Karpas-422 (cell line): ENCODE measurements at regions not wholly inside any gene's neighbourhood (a gene's known extent, or its start where the extent isn't known, plus 50 kb on each side); places are given as distances from the start of the nearest gene placed in this dataset.

Experiments used
- DNase-seq: peaks from one replicate; pipeline ENCODE4 v3.0.0-alpha.2; 2015
- H2AFZ ChIP-seq: fragments of 200-600 bp; sonication (generic); 2 replicates; pipeline ENCODE4 v1.6.1; 2014; ENCODE audit warnings: antibody characterized with exemption, low read length, mixed read lengths
- H3K27ac ChIP-seq: fragments of 200-600 bp; sonication (generic); 2 replicates; pipeline ENCODE4 v1.5.1; 2014; ENCODE audit warnings: mild to moderate bottlenecking, low read length, moderate library complexity
- H3K27me3 ChIP-seq: fragments of 200-600 bp; sonication (generic); 2 replicates; pipeline ENCODE4 v1.6.1; 2014; ENCODE audit warnings: low read length, mixed read lengths
- H3K36me3 ChIP-seq: fragments of 200-600 bp; sonication (generic); 2 replicates; pipeline ENCODE4 v1.6.1; 2014; ENCODE audit warnings: low read length, mixed read lengths; ENCODE audit not compliant: insufficient read depth
- H3K4me1 ChIP-seq: fragments of 200-600 bp; sonication (generic); 2 replicates; pipeline ENCODE4 v1.6.1; 2014; ENCODE audit warnings: mild to moderate bottlenecking, low read length, mixed read lengths
- H3K4me2 ChIP-seq: fragments of 200-600 bp; sonication (generic); 2 replicates; pipeline ENCODE4 v1.6.1; 2014; ENCODE audit warnings: low read length, low read depth, mild to moderate bottlenecking; ENCODE audit not compliant: poor library complexity, severe bottlenecking
- H3K4me3 ChIP-seq: fragments of 200-600 bp; sonication (generic); 2 replicates; pipeline ENCODE4 v1.5.1; 2014; ENCODE audit warnings: mild to moderate bottlenecking, antibody characterized with exemption, low read length, mixed read lengths
- H3K79me2 ChIP-seq: fragments of 200-600 bp; sonication (generic); 2 replicates; pipeline ENCODE4 v1.6.1; 2014; ENCODE audit warnings: mild to moderate bottlenecking, low read length, mixed read lengths
- H3K9ac ChIP-seq: fragments of 200-600 bp; sonication (generic); 2 replicates; pipeline ENCODE4 v1.6.0; 2014; ENCODE audit warnings: low read length
- H3K9me2 ChIP-seq: fragments of 200-600 bp; sonication (generic), shearing (Covaris generic); replicated peaks from 2 replicates; pipeline ENCODE4 v1.6.0; 2014; ENCODE audit warnings: mild to moderate bottlenecking, low read length, moderate library complexity; ENCODE audit not compliant: insufficient read depth
- H3K9me3 ChIP-seq: fragments of 300-700, 200-600 bp; sonication (generic); 2 replicates; pipeline ENCODE4 v1.6.1; 2014; ENCODE audit warnings: low read length, mixed read lengths
- H4K20me1 ChIP-seq: fragments of 200-600 bp; sonication (generic); 2 replicates; pipeline ENCODE4 v1.6.1; 2014; ENCODE audit warnings: mild to moderate bottlenecking, antibody characterized with exemption, low read length, low read depth; ENCODE audit not compliant: insufficient read depth

DNA sequence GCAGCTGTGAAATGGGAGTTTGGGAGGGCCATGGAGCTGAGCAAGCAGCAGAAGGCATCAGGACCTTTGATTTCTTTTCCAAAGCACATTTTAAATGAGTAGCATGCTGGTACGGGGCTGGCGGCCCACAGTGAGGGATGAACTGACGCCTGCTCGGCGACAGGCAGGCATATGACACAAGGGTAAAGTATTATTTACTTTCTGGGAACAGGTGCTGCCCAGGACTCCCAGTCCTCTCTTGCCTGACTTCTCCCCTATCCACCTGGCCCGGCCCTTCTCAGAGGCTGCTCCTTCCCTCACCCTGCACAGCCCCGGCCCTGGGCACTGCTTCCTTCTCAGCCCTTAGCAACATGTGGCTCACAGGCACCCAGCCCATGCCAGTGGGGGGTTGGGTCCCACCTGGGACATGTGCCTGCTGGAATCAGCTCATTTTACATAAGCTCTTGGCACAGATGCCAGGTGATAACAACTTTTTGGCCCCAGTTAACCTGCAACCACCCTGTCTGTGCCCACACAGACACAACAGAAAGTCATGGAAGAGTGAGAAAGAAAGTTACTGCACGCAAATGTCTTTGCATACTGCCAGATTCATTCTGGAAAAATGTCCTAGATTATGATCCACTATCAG is 112.3 kb upstream of the GADD45A start:
- H4K20me1 ChIP-seq = no peaks in the 10 kb centered on the region
- H3K9me3 ChIP-seq = no peaks in the 10 kb centered on the region

GRCh38 chr1:67573311-67573872 is 111.6 kb upstream of the GADD45A start:
- Histone ChIP-seq H3K9me2 (no peaks in the 10 kb centered on the region), H3K4me1 (no peaks in the 10 kb centered on the region), H2AFZ (no peak overlapping the region), H3K27me3 (no peaks in the 10 kb centered on the region), H3K79me2 (no peaks in the 10 kb centered on the region), H3K9ac (no peak overlapping the region), H4K20me1 (no peaks in the 10 kb centered on the region), H3K36me3 (no peaks in the 10 kb centered on the region), H3K4me3 (no peak overlapping the region), H3K27ac (no peak overlapping the region), H3K4me2 (no peak overlapping the region), H3K9me3 (no peaks in the 10 kb centered on the region)
- peak; percentile 19 for DNase-seq

More for the DNA sequence above, 112.3 kb upstream of the GADD45A start:
- H3K4me3 ChIP-seq = no peak overlapping the region
- no peak overlapping the region for H3K27ac ChIP-seq
- no peak overlapping the region for H2AFZ ChIP-seq
- no peaks in the 10 kb centered on the region for H3K79me2 ChIP-seq
- DNase-seq = peak; percentile 31
- no peaks in the 10 kb centered on the region for H3K27me3 ChIP-seq
- no peak overlapping the region for H3K9ac ChIP-seq
- H3K36me3 ChIP-seq = no peaks in the 10 kb centered on the region
- H3K4me1 ChIP-seq = no peaks in the 10 kb centered on the region
- H3K4me2 ChIP-seq = no peak overlapping the region
- no peaks in the 10 kb centered on the region for H3K9me2 ChIP-seq

- Histone ChIP-seq H3K36me3 (no peaks in the 10 kb centered on the region), H3K27ac (no peak overlapping the region), H3K4me3 (no peak overlapping the region), H3K9me3 (no peaks in the 10 kb centered on the region), H4K20me1 (no peaks in the 10 kb centered on the region), H2AFZ (no peak overlapping the region), H3K4me2 (no peak overlapping the region), H3K79me2 (no peaks in the 10 kb centered on the region), H3K27me3 (no peaks in the 10 kb centered on the region), H3K9me2 (no peaks in the 10 kb centered on the region), H3K9ac (no peak overlapping the region), H3K4me1 (no peaks in the 10 kb centered on the region)
- no peak for DNase-seq
Measured at GRCh38 chr1:67574221-67574620, 110.8 kb upstream of the GADD45A start.

DNA sequence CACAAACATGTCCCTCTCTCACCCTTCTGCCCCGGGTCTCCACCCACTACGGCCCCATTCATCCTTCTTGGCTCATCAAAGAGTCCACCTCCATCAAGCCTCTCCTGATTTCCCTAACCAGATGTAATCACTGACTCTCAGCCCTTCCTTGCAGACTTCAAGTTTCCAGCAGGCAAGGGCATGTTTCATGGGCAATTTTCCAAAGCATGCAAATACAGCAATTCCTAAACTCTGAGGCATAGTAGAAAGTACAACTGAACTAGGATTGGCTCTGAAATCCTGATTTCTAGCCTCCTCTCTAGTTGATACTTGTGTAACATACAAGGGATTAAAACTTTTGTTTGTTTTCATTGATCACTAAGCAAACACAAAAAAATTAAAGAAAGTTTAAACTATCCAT is 109.1 kb upstream of the GADD45A start:
- H3K4me1 ChIP-seq = no peaks in the 10 kb centered on the region
- no peaks in the 10 kb centered on the region for H3K79me2 ChIP-seq
- no peaks in the 10 kb centered on the region for H3K9me3 ChIP-seq
- no peaks in the 10 kb centered on the region for H3K36me3 ChIP-seq
- H3K4me3 ChIP-seq = no peak overlapping the region
- H3K4me2 ChIP-seq = no peak overlapping the region
- no peak for DNase-seq
- H3K9ac ChIP-seq = no peak overlapping the region
- no peaks in the 10 kb centered on the region for H3K27me3 ChIP-seq
- H3K9me2 ChIP-seq = no peaks in the 10 kb centered on the region
- no peaks in the 10 kb centered on the region for H4K20me1 ChIP-seq
- no peak overlapping the region for H2AFZ ChIP-seq
- no peak overlapping the region for H3K27ac ChIP-seq

DNA sequence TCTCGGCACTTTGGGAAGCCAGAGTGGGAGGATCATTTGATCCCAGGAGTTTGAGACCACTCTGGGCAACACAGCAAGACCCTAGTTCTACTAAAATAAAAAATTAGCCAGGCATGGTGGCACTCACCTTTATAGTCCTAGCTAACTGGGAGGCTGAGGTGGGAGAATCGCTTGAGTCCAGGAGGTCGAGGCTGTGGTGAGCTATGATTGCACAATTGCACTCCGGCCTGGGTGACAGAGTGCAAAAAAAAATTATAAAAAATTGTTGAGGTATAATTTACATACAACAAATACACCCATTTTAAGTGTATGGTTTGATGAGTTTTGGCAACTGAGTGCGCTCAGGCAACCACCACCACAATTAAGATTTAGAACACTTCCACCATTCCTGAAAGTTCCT is 108.5 kb upstream of the GADD45A start:
- Histone ChIP-seq H3K4me3 (no peak overlapping the region), H3K9me2 (no peaks in the 10 kb centered on the region), H3K4me1 (no peaks in the 10 kb centered on the region), H2AFZ (no peak overlapping the region), H4K20me1 (no peaks in the 10 kb centered on the region), H3K36me3 (no peaks in the 10 kb centered on the region), H3K9ac (no peak overlapping the region), H3K79me2 (no peaks in the 10 kb centered on the region), H3K27me3 (no peaks in the 10 kb centered on the region), H3K4me2 (no peak overlapping the region), H3K9me3 (no peaks in the 10 kb centered on the region), H3K27ac (no peak overlapping the region)
- no peak for DNase-seq

DNA sequence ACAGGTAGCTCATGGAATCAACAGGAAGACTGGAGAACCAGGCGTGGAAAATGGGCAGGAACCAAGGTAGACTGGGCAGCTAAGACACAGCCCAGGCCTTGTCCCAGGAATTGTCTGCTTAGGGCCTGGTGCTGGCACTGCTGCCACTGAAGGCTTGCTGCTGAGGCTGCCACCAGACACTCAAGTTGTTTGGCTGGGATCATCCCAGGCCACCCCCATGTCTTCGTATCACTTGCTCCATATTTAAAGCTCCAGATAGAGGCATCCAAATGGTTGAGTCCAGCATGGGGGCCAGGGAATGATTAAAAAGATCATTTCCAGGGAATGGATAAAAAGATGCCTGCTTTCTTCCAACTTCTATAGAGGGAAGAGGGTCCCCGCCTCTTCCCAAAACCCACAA is 107.4 kb upstream of the GADD45A start:
- Histone ChIP-seq H3K4me2 (no peak overlapping the region), H3K4me3 (no peak overlapping the region), H3K27me3 (no peaks in the 10 kb centered on the region), H3K9ac (no peak overlapping the region), H3K79me2 (no peaks in the 10 kb centered on the region), H3K9me3 (no peaks in the 10 kb centered on the region), H4K20me1 (no peaks in the 10 kb centered on the region), H2AFZ (no peak overlapping the region), H3K4me1 (no peaks in the 10 kb centered on the region), H3K9me2 (no peaks in the 10 kb centered on the region), H3K36me3 (no peaks in the 10 kb centered on the region), H3K27ac (no peak overlapping the region)
- DNase-seq = no peak

- no peaks in the 10 kb centered on the region for H3K4me1 ChIP-seq
- no peaks in the 10 kb centered on the region for H4K20me1 ChIP-seq
- no peak overlapping the region for H2AFZ ChIP-seq
- H3K27me3 ChIP-seq = no peaks in the 10 kb centered on the region
- H3K9me2 ChIP-seq = no peaks in the 10 kb centered on the region
- H3K27ac ChIP-seq = no peak overlapping the region
- H3K36me3 ChIP-seq = no peaks in the 10 kb centered on the region
- no peaks in the 10 kb centered on the region for H3K9me3 ChIP-seq
- no peak for DNase-seq
- no peak overlapping the region for H3K9ac ChIP-seq
- no peak overlapping the region for H3K4me2 ChIP-seq
- H3K79me2 ChIP-seq = no peaks in the 10 kb centered on the region
- H3K4me3 ChIP-seq = no peak overlapping the region
Measured at GRCh38 chr1:67578397-67579020, 106.5 kb upstream of the GADD45A start.

GRCh38 chr1:67579623-67580394 is 105.2 kb upstream of the GADD45A start:
- no peaks in the 10 kb centered on the region for H3K36me3 ChIP-seq
- H3K27me3 ChIP-seq = no peaks in the 10 kb centered on the region
- no peaks in the 10 kb centered on the region for H3K4me1 ChIP-seq
- H4K20me1 ChIP-seq = no peaks in the 10 kb centered on the region
- H3K4me2 ChIP-seq = no peak overlapping the region
- no peak overlapping the region for H2AFZ ChIP-seq
- H3K4me3 ChIP-seq = no peak overlapping the region
- no peak overlapping the region for H3K9ac ChIP-seq
- no peaks in the 10 kb centered on the region for H3K9me2 ChIP-seq
- no peaks in the 10 kb centered on the region for H3K9me3 ChIP-seq
- H3K79me2 ChIP-seq = no peaks in the 10 kb centered on the region
- no peak for DNase-seq
- no peak overlapping the region for H3K27ac ChIP-seq
